PFSK-1 (cell line): ENCODE measurements at regions not wholly inside any gene's neighbourhood (a gene's known extent, or its start where the extent isn't known, plus 50 kb on each side); places are given as distances from the start of the nearest gene placed in this dataset.

ENCODE experiments used
- FOXP2 ChIP-seq: optimal IDR thresholded peaks from 2 replicates; pipeline ENCODE3; 2011; ENCODE audit warnings: borderline replicate concordance, control low read depth, inconsistent platforms; ENCODE audit not compliant: insufficient read depth; ENCODE audit errors: extremely low read length, extremely low read depth
- POLR2AphosphoS5 ChIP-seq: IDR thresholded peaks from 2 replicates; pipeline ENCODE4 v1.6.1; 2012; ENCODE audit warnings: low read depth, mild to moderate bottlenecking, control low read depth, low read length, moderate library complexity
- SIN3A ChIP-seq: IDR thresholded peaks from 2 replicates; pipeline ENCODE4 v1.6.1; 2012; ENCODE audit warnings: mild to moderate bottlenecking, low read length, moderate library complexity, borderline replicate concordance; ENCODE audit not compliant: insufficient read depth
- TAF1 ChIP-seq: IDR thresholded peaks from 2 replicates; pipeline ENCODE4 v1.6.1; 2012; ENCODE audit warnings: low read length, control low read depth, borderline replicate concordance; ENCODE audit not compliant: insufficient read depth
- TF ChIP-seq, protein P1 (sequence below), 2 experiments: IDR thresholded peaks; 2 replicates each; pipeline versions ENCODE4 v1.6.1 to v1.8.0; 2011 to 2012; ENCODE audit warnings: low read depth in 2 of 2, low read length in 2 of 2, control low read depth in 1 of 2, inconsistent platforms in 1 of 2, mild to moderate bottlenecking in 1 of 2, moderate library complexity in 1 of 2; ENCODE audit not compliant: insufficient read depth in 1 of 2

- TF ChIP-seq SIN3A: no peak
- TF ChIP-seq FOXP2: no peak
- TF ChIP-seq TAF1: no peak
- no peak for TF ChIP-seq POLR2AphosphoS5
- TF ChIP-seq, protein P1, sequence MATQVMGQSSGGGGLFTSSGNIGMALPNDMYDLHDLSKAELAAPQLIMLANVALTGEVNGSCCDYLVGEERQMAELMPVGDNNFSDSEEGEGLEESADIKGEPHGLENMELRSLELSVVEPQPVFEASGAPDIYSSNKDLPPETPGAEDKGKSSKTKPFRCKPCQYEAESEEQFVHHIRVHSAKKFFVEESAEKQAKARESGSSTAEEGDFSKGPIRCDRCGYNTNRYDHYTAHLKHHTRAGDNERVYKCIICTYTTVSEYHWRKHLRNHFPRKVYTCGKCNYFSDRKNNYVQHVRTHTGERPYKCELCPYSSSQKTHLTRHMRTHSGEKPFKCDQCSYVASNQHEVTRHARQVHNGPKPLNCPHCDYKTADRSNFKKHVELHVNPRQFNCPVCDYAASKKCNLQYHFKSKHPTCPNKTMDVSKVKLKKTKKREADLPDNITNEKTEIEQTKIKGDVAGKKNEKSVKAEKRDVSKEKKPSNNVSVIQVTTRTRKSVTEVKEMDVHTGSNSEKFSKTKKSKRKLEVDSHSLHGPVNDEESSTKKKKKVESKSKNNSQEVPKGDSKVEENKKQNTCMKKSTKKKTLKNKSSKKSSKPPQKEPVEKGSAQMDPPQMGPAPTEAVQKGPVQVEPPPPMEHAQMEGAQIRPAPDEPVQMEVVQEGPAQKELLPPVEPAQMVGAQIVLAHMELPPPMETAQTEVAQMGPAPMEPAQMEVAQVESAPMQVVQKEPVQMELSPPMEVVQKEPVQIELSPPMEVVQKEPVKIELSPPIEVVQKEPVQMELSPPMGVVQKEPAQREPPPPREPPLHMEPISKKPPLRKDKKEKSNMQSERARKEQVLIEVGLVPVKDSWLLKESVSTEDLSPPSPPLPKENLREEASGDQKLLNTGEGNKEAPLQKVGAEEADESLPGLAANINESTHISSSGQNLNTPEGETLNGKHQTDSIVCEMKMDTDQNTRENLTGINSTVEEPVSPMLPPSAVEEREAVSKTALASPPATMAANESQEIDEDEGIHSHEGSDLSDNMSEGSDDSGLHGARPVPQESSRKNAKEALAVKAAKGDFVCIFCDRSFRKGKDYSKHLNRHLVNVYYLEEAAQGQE (IDR thresholded peaks at IDR 0.05; ENCODE audit: insufficient read depth in 1 of 2, low read depth in 2 of 2, low read length in 2 of 2): no peak
Observed at GRCh38 chr7:156307193-156307592, 333.4 kb upstream of the RNF32 start.

- TF ChIP-seq POLR2AphosphoS5 (no peak), TAF1 (no peak), SIN3A (no peak)
- TF ChIP-seq, protein P1 (IDR thresholded peaks at IDR 0.05; ENCODE audit: insufficient read depth in 1 of 2, low read depth in 2 of 2, low read length in 2 of 2): no peak
Observed at GRCh38 chr7:156305351-156305750, 335.2 kb upstream of the RNF32 start.

DNA sequence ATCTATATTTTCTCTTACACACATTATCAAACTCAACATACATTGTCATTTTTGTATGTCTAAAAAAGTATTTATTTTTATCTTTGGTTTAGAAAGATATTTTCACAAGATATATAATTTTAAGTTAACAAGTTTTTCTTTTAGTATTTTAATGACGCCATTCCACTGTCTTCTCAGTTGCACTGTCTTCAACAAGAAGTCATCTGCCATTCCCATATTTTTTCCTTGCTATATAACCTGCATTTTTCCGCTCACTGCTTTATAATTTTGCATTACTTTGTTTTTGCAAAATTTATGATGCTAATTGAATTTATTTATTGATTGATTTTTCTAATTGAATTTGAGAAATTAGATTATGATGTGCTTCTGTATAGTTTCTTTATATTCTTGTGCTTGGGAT lies 357.8 kb upstream of the RNF32 start:
- TF ChIP-seq, protein P1 (IDR thresholded peaks at IDR 0.05; ENCODE audit: insufficient read depth in 1 of 2, low read depth in 2 of 2, low read length in 2 of 2): no peak
- no peak for TF ChIP-seq TAF1
- TF ChIP-seq FOXP2: no peak
- no peak for TF ChIP-seq SIN3A
- TF ChIP-seq POLR2AphosphoS5: no peak

DNA sequence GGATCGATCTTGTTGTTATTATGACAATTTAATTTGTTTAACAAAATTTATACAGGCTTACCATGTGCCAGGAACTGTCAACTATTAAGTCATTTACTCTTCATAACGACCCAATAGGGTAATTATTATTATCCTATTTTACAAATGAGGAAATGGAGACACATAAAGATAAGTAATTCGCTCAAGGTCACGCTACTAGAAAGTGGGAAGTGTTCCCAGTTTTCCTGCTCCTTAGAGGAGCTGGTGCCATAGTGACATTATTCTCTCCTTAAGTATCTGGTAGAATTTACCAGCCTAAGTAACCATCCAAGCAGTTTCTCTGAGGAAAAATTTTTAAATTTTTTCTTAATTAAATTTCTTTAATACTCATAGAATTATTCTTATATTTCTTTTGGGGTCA lies 360.9 kb upstream of the RNF32 start:
- no peak for TF ChIP-seq TAF1
- TF ChIP-seq, protein P1 (IDR thresholded peaks at IDR 0.05; ENCODE audit: insufficient read depth in 1 of 2, low read depth in 2 of 2, low read length in 2 of 2): no peak

GRCh38 chr7:156275292-156275691 lies 365.3 kb upstream of the RNF32 start:
- TF ChIP-seq FOXP2 (no peak), TAF1 (no peak), SIN3A (no peak), POLR2AphosphoS5 (no peak)
- TF ChIP-seq, protein P1 (IDR thresholded peaks at IDR 0.05; ENCODE audit: insufficient read depth in 1 of 2, low read depth in 2 of 2, low read length in 2 of 2): no peak
